ENCODE measurements at regions not wholly inside any gene's neighbourhood (a gene's known extent, or its start where the extent isn't known, plus 50 kb on each side); places are given as distances from the start of the nearest gene placed in this dataset.

DNA sequence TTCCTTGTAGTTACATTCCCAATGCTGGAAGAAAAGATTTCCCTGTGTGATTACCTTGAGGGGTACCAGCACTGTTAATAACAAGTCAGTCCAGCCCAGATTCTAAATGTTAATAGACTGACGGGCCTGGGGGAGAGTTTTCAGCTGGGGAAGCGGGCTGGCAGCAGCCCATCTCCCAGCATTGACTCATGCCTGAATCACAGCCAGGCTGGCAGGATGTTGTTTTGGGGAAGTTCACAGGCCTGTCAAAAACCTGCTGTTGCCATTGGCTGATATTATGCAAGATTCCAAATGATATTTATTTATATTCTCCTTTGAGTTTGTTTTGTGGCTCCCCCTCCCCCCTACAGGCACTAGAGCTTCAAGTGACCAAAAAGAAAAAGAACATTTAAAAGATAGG is 213.9 kb upstream of the CNR1 start:
- H3K27ac ChIP-seq (ENCODE audit: extremely low read length, insufficient read depth, low read length) = no peak overlapping the region
- H3K79me2 ChIP-seq (ENCODE audit: insufficient read depth, low read length) = no peaks in the 10 kb centered on the region
- H3K9me3 ChIP-seq (ENCODE audit: low read length) = no peaks in the 10 kb centered on the region
- ChIA-PET POLR2A (no interaction called here), CTCF (ENCODE audit: low intra/inter-chr PET ratio, low total read pairs) (no interaction called here)
- no peaks in the 10 kb centered on the region for H4K20me1 ChIP-seq (ENCODE audit: insufficient read depth, low read length)
- intact Hi-C loops (cut with micrococcal nuclease; ENCODE audit: unreplicated experiment) = no loop called here
- no peak for FAIRE-seq
- in situ Hi-C loops (cut with HindIII; ENCODE audit: extremely low pct_ligation_motif_present, low pct_unique_long_range_greater_than_20kb) = no loop called here
- ATAC-seq = no peak
- H3K36me3 ChIP-seq (replicated peaks in 1 of 2; ENCODE audit: control insufficient read depth in 1 of 2, insufficient read depth in 2 of 2, low read length in 2 of 2) = no peaks in the 10 kb centered on the region
- no TSS peak for BruUV-seq (replicated peaks)
- no peak overlapping the region for H3K4me2 ChIP-seq (ENCODE audit: low read depth, low read length)
- TF ChIP-seq RFX1 (IDR thresholded peaks at IDR 0.05) (no peak), ZC3H13 (CRISPR knock-in tag; IDR thresholded peaks at IDR 0.05) (no peak), ZNF24 (IDR thresholded peaks at IDR 0.05) (no peak), TCF7L2 (IDR thresholded peaks at IDR 0.05; ENCODE audit: low read depth, low read length) (no peak), ZNF20 (CRISPR knock-in tag; IDR thresholded peaks at IDR 0.05) (no peak), NPAS2 (CRISPR knock-in tag; IDR thresholded peaks at IDR 0.05; ENCODE audit: borderline replicate concordance) (no peak), SP1 (IDR thresholded peaks at IDR 0.05) (no peak), SP1 (CRISPR knock-in tag; IDR thresholded peaks at IDR 0.05) (no peak)
- H3K9ac ChIP-seq (ENCODE audit: insufficient read depth, low read depth, low read length) = no peak overlapping the region
- DNase-seq (ENCODE audit: low spot score) = no peak
- 0 out of 2 replicates have a peak, but pooled peaks cover 5% of the 10 kb centered on the region for H3K4me1 ChIP-seq (ENCODE audit: insufficient read depth, low read length)
- H3K27me3 ChIP-seq (ENCODE audit: control insufficient read depth in 1 of 2, insufficient read depth in 2 of 2, low read length in 2 of 2) = peaks cover 0 to 13% of the 10 kb centered on the region in 2 experiments; a peak in 2 of 5 replicates
- WGBS (ENCODE audit: low lambda C conversion rate) = 9% methylated on average over 2 of the region's 2 CpGs
- no peak overlapping the region for H3K4me3 ChIP-seq (replicated peaks in 1 of 3; ENCODE audit: insufficient read depth in 1 of 3, low read depth in 2 of 3, low read length in 3 of 3)
- no peak overlapping the region for H2AFZ ChIP-seq (ENCODE audit: low read length)

DNA sequence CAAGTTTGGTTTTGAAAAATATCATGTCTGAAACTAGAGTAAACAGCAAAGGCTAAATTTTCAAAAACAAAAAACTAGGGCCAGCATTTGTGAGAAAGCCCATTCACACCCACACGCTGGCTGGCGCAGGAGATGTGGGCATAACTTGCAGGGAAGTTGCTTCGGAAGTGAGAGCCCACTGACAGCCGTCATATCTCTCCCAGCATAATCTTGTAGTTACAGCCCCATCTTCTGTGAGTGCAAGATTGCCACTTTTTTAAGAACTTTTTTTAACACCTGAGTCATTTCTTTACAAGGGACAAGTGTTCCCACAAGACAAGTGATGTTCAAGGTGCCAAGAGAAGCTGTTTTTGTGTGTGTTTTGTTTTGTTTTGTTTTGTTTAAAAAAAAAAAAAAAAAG is 212.5 kb upstream of the CNR1 start:
- no peaks in the 10 kb centered on the region for H3K79me2 ChIP-seq (ENCODE audit: insufficient read depth, low read length)
- CTCF ChIA-PET (ENCODE audit: low intra/inter-chr PET ratio, low total read pairs) = no interaction called here
- no peak overlapping the region for H3K9ac ChIP-seq (ENCODE audit: insufficient read depth, low read depth, low read length)
- peaks cover 0 to 13% of the 10 kb centered on the region in 2 experiments; a peak in 2 of 5 replicates for H3K27me3 ChIP-seq (ENCODE audit: control insufficient read depth in 1 of 2, insufficient read depth in 2 of 2, low read length in 2 of 2)
- DNase-seq (ENCODE audit: low spot score) (no peak), ATAC-seq (no peak), FAIRE-seq (no peak)
- H3K4me2 ChIP-seq (ENCODE audit: low read depth, low read length) = no peak overlapping the region
- TF ChIP-seq ZNF563 (CRISPR knock-in tag; IDR thresholded peaks at IDR 0.05) (no peak), ZNF784 (CRISPR knock-in tag; IDR thresholded peaks at IDR 0.05; ENCODE audit: borderline replicate concordance) (no peak), ETV5 (CRISPR knock-in tag; IDR thresholded peaks at IDR 0.05; ENCODE audit: borderline replicate concordance) (no peak), MYPOP (CRISPR knock-in tag; IDR thresholded peaks at IDR 0.05) (no peak), TCF7 (IDR thresholded peaks at IDR 0.05; ENCODE audit: low read depth) (no peak), MED1 (CRISPR knock-in tag; IDR thresholded peaks at IDR 0.05) (no peak)
- 0 out of 2 replicates have a peak, but pooled peaks cover 5% of the 10 kb centered on the region for H3K4me1 ChIP-seq (ENCODE audit: insufficient read depth, low read length)
- no peaks in the 10 kb centered on the region for H3K9me3 ChIP-seq (ENCODE audit: low read length)
- POLR2A ChIA-PET = no interaction called here
- no TSS peak for BruUV-seq (replicated peaks)
- no peak overlapping the region for H2AFZ ChIP-seq (ENCODE audit: low read length)
- H3K27ac ChIP-seq (ENCODE audit: extremely low read length, insufficient read depth, low read length) = no peak overlapping the region
- 17% methylated on average over 4 of the region's 4 CpGs for WGBS (ENCODE audit: low lambda C conversion rate)
- H3K36me3 ChIP-seq (replicated peaks in 1 of 2; ENCODE audit: control insufficient read depth in 1 of 2, insufficient read depth in 2 of 2, low read length in 2 of 2) = no peaks in the 10 kb centered on the region
- intact Hi-C loops (cut with micrococcal nuclease; ENCODE audit: unreplicated experiment) (no loop called here), in situ Hi-C loops (cut with HindIII; ENCODE audit: extremely low pct_ligation_motif_present, low pct_unique_long_range_greater_than_20kb) (no loop called here)
- H4K20me1 ChIP-seq (ENCODE audit: insufficient read depth, low read length) = no peaks in the 10 kb centered on the region
- no peak overlapping the region for H3K4me3 ChIP-seq (replicated peaks in 1 of 3; ENCODE audit: insufficient read depth in 1 of 3, low read depth in 2 of 3, low read length in 3 of 3)
